WTC11 (cell line): ENCODE measurements at regions not wholly inside any gene's neighbourhood (a gene's known extent, or its start where the extent isn't known, plus 50 kb on each side); places are given as distances from the start of the nearest gene placed in this dataset.

Source experiments
- ATAC-seq: fragments of 200-7000 bp; cut with Tn5 transposase; 2 replicates; pipeline ENCODE4 v1.10.0; 2021; ENCODE audit warnings: mild to moderate bottlenecking, moderate library complexity
- CTCF ChIA-PET: fragments of 300-600 bp; sonication (Branson Sonifier 250); formaldehyde crosslinking; loops from one replicate; lab custom pipeline; 2021; ENCODE audit warnings: antibody characterized with exemption; lab: Charles Lee
- POLR2A ChIA-PET: fragments of 350-600 bp; sonication (Branson Sonifier 250); formaldehyde crosslinking; loops from one replicate; lab custom pipeline; 2021; ENCODE audit warnings: antibody characterized with exemption; lab: Charles Lee
- DNase-seq: peaks from one replicate; pipeline ENCODE4 v3.0.0; 2021; ENCODE audit warnings: low spot score
- H3K27ac Mint-ChIP-seq: 2 replicates; pipeline ENCODE4 v1.8.0; 2021; ENCODE audit warnings: mixed read lengths
- H3K27me3 Mint-ChIP-seq: 2 replicates; pipeline ENCODE4 v1.8.0; 2021; ENCODE audit warnings: low read depth, mild to moderate bottlenecking, moderate library complexity, mixed read lengths
- H3K36me3 Mint-ChIP-seq: 2 replicates; pipeline ENCODE4 v1.8.0; 2021; ENCODE audit warnings: mixed read lengths
- H3K4me1 Mint-ChIP-seq: 2 replicates; pipeline ENCODE4 v1.8.0; 2022; ENCODE audit warnings: mixed read lengths
- H3K4me3 Mint-ChIP-seq: 2 replicates; pipeline ENCODE4 v1.8.0; 2021; ENCODE audit warnings: mild to moderate bottlenecking, moderate library complexity, mixed read lengths
- H3K9me3 Mint-ChIP-seq: 2 replicates; pipeline ENCODE4 v1.8.0; 2021; ENCODE audit warnings: mixed read lengths
- CBFB ChIP-seq: sonication (generic); formaldehyde crosslinking; IDR thresholded peaks from 2 replicates; pipeline ENCODE4 v1.8.1; 2022; ENCODE audit warnings: mild to moderate bottlenecking, low read depth, missing genetic modification reagents
- EMX1 ChIP-seq: fragments of 250-450 bp; sonication (Bioruptor Pico); IDR thresholded peaks from 2 replicates; pipeline ENCODE4 v1.8.0; 2021; ENCODE audit warnings: mild to moderate bottlenecking
- ETV6 ChIP-seq: sonication (generic); formaldehyde crosslinking; IDR thresholded peaks from 2 replicates; pipeline ENCODE4 v1.8.1; 2022; ENCODE audit warnings: mild to moderate bottlenecking, missing genetic modification reagents
- GTF2I ChIP-seq: fragments of 250-450 bp; sonication (Bioruptor Pico); conservative IDR thresholded peaks from 2 replicates; pipeline ENCODE4 v1.4.0; 2021; ENCODE audit warnings: mild to moderate bottlenecking
- IRF2 ChIP-seq: sonication (generic); formaldehyde crosslinking; IDR thresholded peaks from 2 replicates; pipeline ENCODE4 v1.8.0; 2022; ENCODE audit warnings: low read depth, missing genetic modification reagents, borderline replicate concordance
- JUN ChIP-seq: sonication (generic); formaldehyde crosslinking; IDR thresholded peaks from 2 replicates; pipeline ENCODE4 v1.8.0; 2023; ENCODE audit warnings: mild to moderate bottlenecking, missing genetic modification reagents
- MXD4 ChIP-seq: fragments of 250-450 bp; sonication (Bioruptor Pico); IDR thresholded peaks from 2 replicates; pipeline ENCODE4 v1.8.0; 2021; ENCODE audit warnings: mild to moderate bottlenecking, moderate library complexity, borderline replicate concordance
- NFATC4 ChIP-seq: fragments of 250-450 bp; sonication (Bioruptor Pico); IDR thresholded peaks from 2 replicates; pipeline ENCODE4 v1.9.0; 2021; ENCODE audit warnings: mild to moderate bottlenecking
- NFE2L1 ChIP-seq: sonication (generic); formaldehyde crosslinking; IDR thresholded peaks from 2 replicates; pipeline ENCODE4 v1.8.1; 2023; ENCODE audit warnings: missing genetic modification reagents
- PRRX2 ChIP-seq: fragments of 250-450 bp; sonication (Bioruptor Pico); IDR thresholded peaks from 2 replicates; pipeline ENCODE4 v1.8.0; 2021; ENCODE audit warnings: mild to moderate bottlenecking
- SP1 ChIP-seq: sonication (generic); formaldehyde crosslinking; conservative IDR thresholded peaks from 2 replicates; pipeline ENCODE4 v1.8.1; 2022; ENCODE audit warnings: missing genetic modification reagents
- ZNF121 ChIP-seq: sonication (generic); formaldehyde crosslinking; IDR thresholded peaks from 2 replicates; pipeline ENCODE4 v1.8.0; 2023; ENCODE audit warnings: missing genetic modification reagents
- ZNF219 ChIP-seq: sonication (generic); formaldehyde crosslinking; IDR thresholded peaks from 2 replicates; pipeline ENCODE4 v1.8.0; 2023; ENCODE audit warnings: missing genetic modification reagents, mild to moderate bottlenecking, borderline replicate concordance
- ZNF416 ChIP-seq: fragments of 250-450 bp; sonication (Bioruptor Pico); IDR thresholded peaks from 2 replicates; pipeline ENCODE4 v1.9.0; 2021; ENCODE audit warnings: mild to moderate bottlenecking, inconsistent platforms
- TF ChIP-seq, protein P1 (sequence below): fragments of 250-450 bp; sonication (Bioruptor Pico); IDR thresholded peaks from 2 replicates; pipeline ENCODE4 v1.9.0; 2021; ENCODE audit warnings: mild to moderate bottlenecking
- TF ChIP-seq, protein P2 (sequence below): sonication (generic); formaldehyde crosslinking; IDR thresholded peaks from 2 replicates; pipeline ENCODE4 v1.8.1; 2023; ENCODE audit warnings: mild to moderate bottlenecking, missing genetic modification reagents
- TF ChIP-seq, protein P3 (sequence below): fragments of 250-450 bp; sonication (Bioruptor Pico); IDR thresholded peaks from 2 replicates; pipeline ENCODE4 v1.9.0; 2021; ENCODE audit warnings: mild to moderate bottlenecking, borderline replicate concordance
- TF ChIP-seq, protein P4 (sequence below): sonication (generic); formaldehyde crosslinking; IDR thresholded peaks from 2 replicates; pipeline ENCODE4 v1.8.1; 2022; ENCODE audit warnings: mild to moderate bottlenecking, missing genetic modification reagents, moderate library complexity, borderline replicate concordance
- TF ChIP-seq, protein P5 (sequence below): sonication (generic); formaldehyde crosslinking; IDR thresholded peaks from 2 replicates; pipeline ENCODE4 v1.8.0; 2023; ENCODE audit warnings: missing genetic modification reagents
- TF ChIP-seq, protein P6 (sequence below): sonication (generic); formaldehyde crosslinking; IDR thresholded peaks from 2 replicates; pipeline ENCODE4 v1.8.0; 2022; ENCODE audit warnings: mild to moderate bottlenecking, missing genetic modification reagents

DNA sequence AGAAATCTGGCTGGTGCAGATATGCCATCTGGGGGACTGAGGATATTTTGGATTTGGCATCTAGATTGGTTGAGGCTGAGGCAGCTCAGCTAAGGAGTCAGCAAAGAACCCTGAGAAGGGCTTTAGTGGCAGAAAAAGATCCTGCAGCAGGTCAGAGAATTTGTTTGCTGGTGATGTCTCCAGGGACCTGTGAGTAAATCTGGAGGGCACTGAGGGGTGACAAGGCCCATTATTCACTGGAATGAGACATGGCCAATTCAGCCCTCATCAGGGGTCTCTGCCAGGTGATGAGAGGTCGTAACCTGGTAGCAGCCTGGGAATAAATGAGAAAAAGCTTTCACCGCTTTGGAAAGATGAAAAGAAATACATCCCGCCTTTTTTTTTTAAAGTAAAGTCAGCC lies 118.3 kb upstream of the FBXL4 start:
- no peak overlapping the region for H3K4me3 Mint-ChIP-seq
- no peaks in the 10 kb centered on the region for H3K27me3 Mint-ChIP-seq
- DNase-seq (no peak), ATAC-seq (no peak)
- H3K4me1 Mint-ChIP-seq: no peaks in the 10 kb centered on the region
- no peaks in the 10 kb centered on the region for H3K9me3 Mint-ChIP-seq
- H3K36me3 Mint-ChIP-seq: no peaks in the 10 kb centered on the region
- no peak overlapping the region for H3K27ac Mint-ChIP-seq
- ChIA-PET CTCF (no interaction called here), POLR2A (no interaction called here)
- TF ChIP-seq MXD4 (no peak), ZNF416 (CRISPR knock-in tag) (no peak), ZNF219 (CRISPR knock-in tag) (no peak), ETV6 (no peak), ZNF121 (CRISPR knock-in tag) (no peak), SP1 (CRISPR knock-in tag) (no peak), EMX1 (CRISPR knock-in tag) (no peak), NFE2L1 (CRISPR knock-in tag) (no peak), IRF2 (no peak), NFATC4 (CRISPR knock-in tag) (no peak), GTF2I (no peak), CBFB (CRISPR knock-in tag) (no peak), JUN (no peak), PRRX2 (CRISPR knock-in tag) (no peak)
- TF ChIP-seq, protein P1, sequence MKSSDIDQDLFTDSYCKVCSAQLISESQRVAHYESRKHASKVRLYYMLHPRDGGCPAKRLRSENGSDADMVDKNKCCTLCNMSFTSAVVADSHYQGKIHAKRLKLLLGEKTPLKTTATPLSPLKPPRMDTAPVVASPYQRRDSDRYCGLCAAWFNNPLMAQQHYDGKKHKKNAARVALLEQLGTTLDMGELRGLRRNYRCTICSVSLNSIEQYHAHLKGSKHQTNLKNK (CRISPR knock-in tag): no peak
- TF ChIP-seq, protein P2, sequence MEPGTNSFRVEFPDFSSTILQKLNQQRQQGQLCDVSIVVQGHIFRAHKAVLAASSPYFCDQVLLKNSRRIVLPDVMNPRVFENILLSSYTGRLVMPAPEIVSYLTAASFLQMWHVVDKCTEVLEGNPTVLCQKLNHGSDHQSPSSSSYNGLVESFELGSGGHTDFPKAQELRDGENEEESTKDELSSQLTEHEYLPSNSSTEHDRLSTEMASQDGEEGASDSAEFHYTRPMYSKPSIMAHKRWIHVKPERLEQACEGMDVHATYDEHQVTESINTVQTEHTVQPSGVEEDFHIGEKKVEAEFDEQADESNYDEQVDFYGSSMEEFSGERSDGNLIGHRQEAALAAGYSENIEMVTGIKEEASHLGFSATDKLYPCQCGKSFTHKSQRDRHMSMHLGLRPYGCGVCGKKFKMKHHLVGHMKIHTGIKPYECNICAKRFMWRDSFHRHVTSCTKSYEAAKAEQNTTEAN (CRISPR knock-in tag): no peak
- TF ChIP-seq, protein P3, sequence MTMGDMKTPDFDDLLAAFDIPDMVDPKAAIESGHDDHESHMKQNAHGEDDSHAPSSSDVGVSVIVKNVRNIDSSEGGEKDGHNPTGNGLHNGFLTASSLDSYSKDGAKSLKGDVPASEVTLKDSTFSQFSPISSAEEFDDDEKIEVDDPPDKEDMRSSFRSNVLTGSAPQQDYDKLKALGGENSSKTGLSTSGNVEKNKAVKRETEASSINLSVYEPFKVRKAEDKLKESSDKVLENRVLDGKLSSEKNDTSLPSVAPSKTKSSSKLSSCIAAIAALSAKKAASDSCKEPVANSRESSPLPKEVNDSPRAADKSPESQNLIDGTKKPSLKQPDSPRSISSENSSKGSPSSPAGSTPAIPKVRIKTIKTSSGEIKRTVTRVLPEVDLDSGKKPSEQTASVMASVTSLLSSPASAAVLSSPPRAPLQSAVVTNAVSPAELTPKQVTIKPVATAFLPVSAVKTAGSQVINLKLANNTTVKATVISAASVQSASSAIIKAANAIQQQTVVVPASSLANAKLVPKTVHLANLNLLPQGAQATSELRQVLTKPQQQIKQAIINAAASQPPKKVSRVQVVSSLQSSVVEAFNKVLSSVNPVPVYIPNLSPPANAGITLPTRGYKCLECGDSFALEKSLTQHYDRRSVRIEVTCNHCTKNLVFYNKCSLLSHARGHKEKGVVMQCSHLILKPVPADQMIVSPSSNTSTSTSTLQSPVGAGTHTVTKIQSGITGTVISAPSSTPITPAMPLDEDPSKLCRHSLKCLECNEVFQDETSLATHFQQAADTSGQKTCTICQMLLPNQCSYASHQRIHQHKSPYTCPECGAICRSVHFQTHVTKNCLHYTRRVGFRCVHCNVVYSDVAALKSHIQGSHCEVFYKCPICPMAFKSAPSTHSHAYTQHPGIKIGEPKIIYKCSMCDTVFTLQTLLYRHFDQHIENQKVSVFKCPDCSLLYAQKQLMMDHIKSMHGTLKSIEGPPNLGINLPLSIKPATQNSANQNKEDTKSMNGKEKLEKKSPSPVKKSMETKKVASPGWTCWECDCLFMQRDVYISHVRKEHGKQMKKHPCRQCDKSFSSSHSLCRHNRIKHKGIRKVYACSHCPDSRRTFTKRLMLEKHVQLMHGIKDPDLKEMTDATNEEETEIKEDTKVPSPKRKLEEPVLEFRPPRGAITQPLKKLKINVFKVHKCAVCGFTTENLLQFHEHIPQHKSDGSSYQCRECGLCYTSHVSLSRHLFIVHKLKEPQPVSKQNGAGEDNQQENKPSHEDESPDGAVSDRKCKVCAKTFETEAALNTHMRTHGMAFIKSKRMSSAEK (CRISPR knock-in tag): no peak
- TF ChIP-seq, protein P4, sequence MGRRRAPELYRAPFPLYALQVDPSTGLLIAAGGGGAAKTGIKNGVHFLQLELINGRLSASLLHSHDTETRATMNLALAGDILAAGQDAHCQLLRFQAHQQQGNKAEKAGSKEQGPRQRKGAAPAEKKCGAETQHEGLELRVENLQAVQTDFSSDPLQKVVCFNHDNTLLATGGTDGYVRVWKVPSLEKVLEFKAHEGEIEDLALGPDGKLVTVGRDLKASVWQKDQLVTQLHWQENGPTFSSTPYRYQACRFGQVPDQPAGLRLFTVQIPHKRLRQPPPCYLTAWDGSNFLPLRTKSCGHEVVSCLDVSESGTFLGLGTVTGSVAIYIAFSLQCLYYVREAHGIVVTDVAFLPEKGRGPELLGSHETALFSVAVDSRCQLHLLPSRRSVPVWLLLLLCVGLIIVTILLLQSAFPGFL (CRISPR knock-in tag): no peak
- TF ChIP-seq, protein P5, sequence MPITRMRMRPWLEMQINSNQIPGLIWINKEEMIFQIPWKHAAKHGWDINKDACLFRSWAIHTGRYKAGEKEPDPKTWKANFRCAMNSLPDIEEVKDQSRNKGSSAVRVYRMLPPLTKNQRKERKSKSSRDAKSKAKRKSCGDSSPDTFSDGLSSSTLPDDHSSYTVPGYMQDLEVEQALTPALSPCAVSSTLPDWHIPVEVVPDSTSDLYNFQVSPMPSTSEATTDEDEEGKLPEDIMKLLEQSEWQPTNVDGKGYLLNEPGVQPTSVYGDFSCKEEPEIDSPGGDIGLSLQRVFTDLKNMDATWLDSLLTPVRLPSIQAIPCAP (CRISPR knock-in tag): no peak

DNA sequence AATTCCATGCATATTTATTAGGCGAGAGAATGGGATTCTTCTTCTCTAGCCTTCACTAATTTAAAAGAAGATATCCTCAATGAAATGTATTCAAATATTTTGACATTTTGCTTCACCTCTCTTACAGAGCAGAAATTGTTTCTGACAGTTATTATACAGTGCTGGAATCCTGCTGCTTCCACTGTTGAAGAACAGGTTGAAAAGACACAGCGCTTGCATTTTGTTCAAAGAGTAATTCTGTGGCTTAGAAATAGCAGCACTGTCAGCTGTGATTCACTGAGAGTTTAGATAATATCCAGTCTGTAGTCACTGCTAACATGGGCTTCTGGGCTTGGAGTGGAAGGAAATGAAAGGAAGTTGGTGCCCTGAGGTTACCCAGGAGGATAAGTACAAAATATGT lies 117.1 kb upstream of the FBXL4 start:
- ATAC-seq (no peak), DNase-seq (no peak)
- H3K36me3 Mint-ChIP-seq: no peaks in the 10 kb centered on the region
- TF ChIP-seq SP1 (CRISPR knock-in tag): no peak
- TF ChIP-seq, protein P1 (CRISPR knock-in tag): no peak
- TF ChIP-seq, protein P6, sequence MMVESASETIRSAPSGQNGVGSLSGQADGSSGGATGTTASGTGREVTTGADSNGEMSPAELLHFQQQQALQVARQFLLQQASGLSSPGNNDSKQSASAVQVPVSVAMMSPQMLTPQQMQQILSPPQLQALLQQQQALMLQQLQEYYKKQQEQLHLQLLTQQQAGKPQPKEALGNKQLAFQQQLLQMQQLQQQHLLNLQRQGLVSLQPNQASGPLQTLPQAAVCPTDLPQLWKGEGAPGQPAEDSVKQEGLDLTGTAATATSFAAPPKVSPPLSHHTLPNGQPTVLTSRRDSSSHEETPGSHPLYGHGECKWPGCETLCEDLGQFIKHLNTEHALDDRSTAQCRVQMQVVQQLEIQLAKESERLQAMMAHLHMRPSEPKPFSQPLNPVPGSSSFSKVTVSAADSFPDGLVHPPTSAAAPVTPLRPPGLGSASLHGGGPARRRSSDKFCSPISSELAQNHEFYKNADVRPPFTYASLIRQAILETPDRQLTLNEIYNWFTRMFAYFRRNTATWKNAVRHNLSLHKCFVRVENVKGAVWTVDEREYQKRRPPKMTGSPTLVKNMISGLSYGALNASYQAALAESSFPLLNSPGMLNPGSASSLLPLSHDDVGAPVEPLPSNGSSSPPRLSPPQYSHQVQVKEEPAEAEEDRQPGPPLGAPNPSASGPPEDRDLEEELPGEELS (CRISPR knock-in tag): no peak
- no peak overlapping the region for H3K4me3 Mint-ChIP-seq
- H3K27ac Mint-ChIP-seq: no peak overlapping the region
- no peaks in the 10 kb centered on the region for H3K4me1 Mint-ChIP-seq
- ChIA-PET CTCF (no interaction called here), POLR2A (no interaction called here)
- no peaks in the 10 kb centered on the region for H3K9me3 Mint-ChIP-seq
- H3K27me3 Mint-ChIP-seq: no peaks in the 10 kb centered on the region
